ENCODE measurements at regions not wholly inside any gene's neighbourhood (a gene's known extent, or its start where the extent isn't known, plus 50 kb on each side); places are given as distances from the start of the nearest gene placed in this dataset.

GRCh38 chr19:29380581-29380980 lies 145.2 kb upstream of the VSTM2B start:
- POLR2A ChIA-PET: no interaction called here
- no peak overlapping the region for H3K4me2 ChIP-seq

More at GRCh38 chr19:29380581-29380980, 145.2 kb upstream of the VSTM2B start:
- TF ChIP-seq SMC3 (IDR thresholded peaks at IDR 0.05): no peak
- TF ChIP-seq RNF2 (IDR thresholded peaks at IDR 0.05; ENCODE audit: borderline replicate concordance, low read depth): no peak
- TF ChIP-seq NFE2L2 (conservative IDR thresholded peaks at IDR 0.05; ENCODE audit: low read length): no peak
- no peak for TF ChIP-seq HEYL (CRISPR knock-in tag; IDR thresholded peaks at IDR 0.05)
- TF ChIP-seq, protein P1, sequence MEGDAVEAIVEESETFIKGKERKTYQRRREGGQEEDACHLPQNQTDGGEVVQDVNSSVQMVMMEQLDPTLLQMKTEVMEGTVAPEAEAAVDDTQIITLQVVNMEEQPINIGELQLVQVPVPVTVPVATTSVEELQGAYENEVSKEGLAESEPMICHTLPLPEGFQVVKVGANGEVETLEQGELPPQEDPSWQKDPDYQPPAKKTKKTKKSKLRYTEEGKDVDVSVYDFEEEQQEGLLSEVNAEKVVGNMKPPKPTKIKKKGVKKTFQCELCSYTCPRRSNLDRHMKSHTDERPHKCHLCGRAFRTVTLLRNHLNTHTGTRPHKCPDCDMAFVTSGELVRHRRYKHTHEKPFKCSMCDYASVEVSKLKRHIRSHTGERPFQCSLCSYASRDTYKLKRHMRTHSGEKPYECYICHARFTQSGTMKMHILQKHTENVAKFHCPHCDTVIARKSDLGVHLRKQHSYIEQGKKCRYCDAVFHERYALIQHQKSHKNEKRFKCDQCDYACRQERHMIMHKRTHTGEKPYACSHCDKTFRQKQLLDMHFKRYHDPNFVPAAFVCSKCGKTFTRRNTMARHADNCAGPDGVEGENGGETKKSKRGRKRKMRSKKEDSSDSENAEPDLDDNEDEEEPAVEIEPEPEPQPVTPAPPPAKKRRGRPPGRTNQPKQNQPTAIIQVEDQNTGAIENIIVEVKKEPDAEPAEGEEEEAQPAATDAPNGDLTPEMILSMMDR (IDR thresholded peaks at IDR 0.05): no peak
- TF ChIP-seq, protein P2, sequence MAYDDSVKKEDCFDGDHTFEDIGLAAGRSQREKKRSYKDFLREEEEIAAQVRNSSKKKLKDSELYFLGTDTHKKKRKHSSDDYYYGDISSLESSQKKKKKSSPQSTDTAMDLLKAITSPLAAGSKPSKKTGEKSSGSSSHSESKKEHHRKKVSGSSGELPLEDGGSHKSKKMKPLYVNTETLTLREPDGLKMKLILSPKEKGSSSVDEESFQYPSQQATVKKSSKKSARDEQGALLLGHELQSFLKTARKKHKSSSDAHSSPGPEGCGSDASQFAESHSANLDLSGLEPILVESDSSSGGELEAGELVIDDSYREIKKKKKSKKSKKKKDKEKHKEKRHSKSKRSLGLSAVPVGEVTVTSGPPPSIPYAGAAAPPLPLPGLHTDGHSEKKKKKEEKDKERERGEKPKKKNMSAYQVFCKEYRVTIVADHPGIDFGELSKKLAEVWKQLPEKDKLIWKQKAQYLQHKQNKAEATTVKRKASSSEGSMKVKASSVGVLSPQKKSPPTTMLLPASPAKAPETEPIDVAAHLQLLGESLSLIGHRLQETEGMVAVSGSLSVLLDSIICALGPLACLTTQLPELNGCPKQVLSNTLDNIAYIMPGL (CRISPR knock-in tag; IDR thresholded peaks at IDR 0.05; ENCODE audit: borderline replicate concordance): no peak
- TF ChIP-seq KDM5A (IDR thresholded peaks at IDR 0.05): no peak
- TF ChIP-seq E2F6 (IDR thresholded peaks at IDR 0.05; ENCODE audit: borderline replicate concordance, low read depth): no peak
- TF ChIP-seq TP53 (CRISPR knock-in tag; IDR thresholded peaks at IDR 0.05): no peak
- no peak for TF ChIP-seq USF2 (IDR thresholded peaks at IDR 0.05)
- TF ChIP-seq REST (IDR thresholded peaks at IDR 0.05): no peak
- TF ChIP-seq HOXA7 (CRISPR knock-in tag; IDR thresholded peaks at IDR 0.05): no peak
- TF ChIP-seq RCOR1 (IDR thresholded peaks at IDR 0.05; ENCODE audit: low read depth, low read length): no peak
- no peak for TF ChIP-seq MAFK (IDR thresholded peaks at IDR 0.05; ENCODE audit: partially characterized antibody)
- TF ChIP-seq POLR2A (IDR thresholded peaks at IDR 0.05; ENCODE audit: low read length): no peak
- TF ChIP-seq BHLHE40 (IDR thresholded peaks at IDR 0.05; ENCODE audit: low read depth, low read length): no peak
- no peak for TF ChIP-seq JUN (IDR thresholded peaks at IDR 0.05)
- CTCF ChIA-PET: interaction anchor here (1.1 to 1.6 kb wide), 2 partner anchors 18 to 67 kb away, joined by 4 to 5 read pairs; no protein-coding TSS in a partner anchor
- Histone ChIP-seq H3K4me3 (no peak overlapping the region), H3K27ac (no peak overlapping the region), H3K4me1 (no peaks in the 10 kb centered on the region), H3K9me3 (no peaks in the 10 kb centered on the region)
- 3% methylated on average over 5 of the region's 5 CpGs for WGBS (ENCODE audit: missing lambda C conversion rate)
- no peak for ATAC-seq
- no peak for FAIRE-seq
- no peak for DNase-seq (ENCODE audit: low read depth in 1 of 2, low spot score in 1 of 2)

All from A549 (cell line).